ENCODE measurements at regions not wholly inside any gene's neighbourhood (a gene's known extent, or its start where the extent isn't known, plus 50 kb on each side); places are given as distances from the start of the nearest gene placed in this dataset.

- Histone ChIP-seq H3K9ac (ENCODE audit: low read depth, low read length) (no peak overlapping the region), H3K4ac (ENCODE audit: low read depth, low read length) (no peak overlapping the region), H3K36me3 (ENCODE audit: control insufficient read depth, insufficient read depth, low read length) (no peaks in the 10 kb centered on the region), H3K4me3 (ENCODE audit: insufficient read depth, low read depth, low read length) (no peak overlapping the region), H3K56ac (ENCODE audit: extremely low read depth, insufficient read depth, low read length) (no peak overlapping the region), H3K4me1 (ENCODE audit: control insufficient read depth, insufficient read depth, low read length) (no peaks in the 10 kb centered on the region), H2BK20ac (ENCODE audit: low read depth, low read length) (no peak overlapping the region), H4K91ac (ENCODE audit: insufficient read depth, low read depth, low read length) (no peak overlapping the region), H4K8ac (ENCODE audit: low read depth in 2 of 2, low read length in 2 of 2) (no peak overlapping the region), H2AFZ (replicated peaks; ENCODE audit: low read length, poor library complexity) (no peak overlapping the region), H3K18ac (ENCODE audit: low read depth, low read length) (no peak overlapping the region), H3K4me2 (ENCODE audit: low read depth, low read length) (no peak overlapping the region), H2AK5ac (ENCODE audit: low read depth, low read length) (no peak overlapping the region), H3K14ac (replicated peaks; ENCODE audit: low read depth, low read length) (no peak overlapping the region), H3K9me3 (ENCODE audit: control insufficient read depth, insufficient read depth, low read length) (no peaks in the 10 kb centered on the region), H2BK120ac (ENCODE audit: low read depth, low read length) (no peak overlapping the region), H3K27ac (ENCODE audit: insufficient read depth, low read length) (no peak overlapping the region), H4K5ac (ENCODE audit: low read depth, low read length) (no peak overlapping the region), H2BK5ac (ENCODE audit: low read depth, low read length, poor library complexity, severe bottlenecking) (no peak overlapping the region), H2AK9ac (replicated peaks; ENCODE audit: low read depth, low read length, poor library complexity) (no peak overlapping the region), H2BK15ac (ENCODE audit: low read depth, low read length) (no peak overlapping the region), H4K20me1 (ENCODE audit: insufficient read depth, low read length) (no peaks in the 10 kb centered on the region), H3K9me1 (ENCODE audit: insufficient read depth, low read length) (no peaks in the 10 kb centered on the region), H3K23ac (ENCODE audit: low read depth, low read length) (no peak overlapping the region), H3K79me1 (ENCODE audit: low read depth in 1 of 2, low read length in 2 of 2) (no peaks in the 10 kb centered on the region), H3K27me3 (ENCODE audit: control insufficient read depth, insufficient read depth, low read length) (peaks cover 2% of the 10 kb centered on the region)
- WGBS, 2 experiments (ENCODE audit: extremely low coverage in 2 of 2, insufficient read length in 1 of 2) = no CpG with 5 or more reads among the region's 2 CpGs
- intact Hi-C loops (cut with micrococcal nuclease) = no loop called here
- POLR2A ChIA-PET (ENCODE audit: unreplicated experiment) = no interaction called here
- dilution Hi-C loops (cut with HindIII; ENCODE audit: low sequenced_read_pairs, unreplicated experiment) = no loop called here
- no peak for DNase-seq
- ATAC-seq (ENCODE audit: low read depth) = no peak
- no TSS peak for BruUV-seq (replicated peaks)
- CTCF ChIA-PET = no interaction called here
- TF ChIP-seq RAD21 (IDR thresholded peaks at IDR 0.05; ENCODE audit: low read length) (no peak), RCOR1 (IDR thresholded peaks at IDR 0.05; ENCODE audit: insufficient replicate concordance, low read length) (no peak), ELK1 (IDR thresholded peaks at IDR 0.05; ENCODE audit: borderline replicate concordance, low read depth, low read length) (no peak), MAZ (IDR thresholded peaks at IDR 0.05; ENCODE audit: borderline replicate concordance, low read depth, low read length) (no peak), CHD1 (IDR thresholded peaks at IDR 0.05; ENCODE audit: low read depth, low read length) (no peak), CTCF (conservative IDR thresholded peaks at IDR 0.05; ENCODE audit: low read depth, low read length) (no peak), MAFK (IDR thresholded peaks at IDR 0.05; ENCODE audit: low read depth, low read length) (no peak), FOS (IDR thresholded peaks at IDR 0.05; ENCODE audit: low read depth, low read length) (no peak), SMC3 (IDR thresholded peaks at IDR 0.05; ENCODE audit: low read depth, low read length) (no peak)
- in situ Hi-C loops (cut with MboI; ENCODE audit: low sequenced_read_pairs) = no loop called here
These were observed 142.0 kb upstream of the KCNJ15 start for GRCh38 chr21:38114717-38115333.

Measured in IMR-90 (cell line).